Kidney glomerular epithelial cell (primary cell): ENCODE measurements at regions not wholly inside any gene's neighbourhood (a gene's known extent, or its start where the extent isn't known, plus 50 kb on each side); places are given as distances from the start of the nearest gene placed in this dataset.
A peak's percentile ranks its signal among the peaks of the same experiment; 100 is the strongest.

ENCODE experiments used
- DNase-seq: peaks from one replicate; lab custom pipeline; 2025; lab: John Stamatoyannopoulos, UW

GRCh38 chr13:31929031-31929770 lies 102.4 kb upstream of the FRY start:
- DNase-seq = no peak

- DNase-seq = no peak
These were observed 101.1 kb upstream of the FRY start for GRCh38 chr13:31930490-31930889.

- no peak for DNase-seq
These were observed 100.6 kb upstream of the FRY start for GRCh38 chr13:31930901-31931522.

GRCh38 chr13:31937436-31937835 lies 94.1 kb upstream of the FRY start:
- no peak for DNase-seq

- DNase-seq = no peak
These were observed 91.5 kb upstream of the FRY start for GRCh38 chr13:31940076-31940475.

GRCh38 chr13:31943591-31943990 lies 88.0 kb upstream of the FRY start:
- DNase-seq = no peak

- DNase-seq = no peak
These were observed 87.1 kb upstream of the FRY start for GRCh38 chr13:31944262-31945160.

GRCh38 chr13:31945202-31945961 lies 86.2 kb upstream of the FRY start:
- DNase-seq = peak; percentile 92

GRCh38 chr13:31946091-31946770 lies 85.3 kb upstream of the FRY start:
- peak; percentile 47 for DNase-seq

GRCh38 chr13:31947105-31947504 lies 84.5 kb upstream of the FRY start:
- peak; percentile 50 for DNase-seq

GRCh38 chr13:31947506-31947905 lies 84.1 kb upstream of the FRY start:
- DNase-seq = no peak

GRCh38 chr13:31949486-31949885 lies 82.1 kb upstream of the FRY start:
- no peak for DNase-seq

GRCh38 chr13:31950111-31950815 lies 81.3 kb upstream of the FRY start:
- DNase-seq = no peak

GRCh38 chr13:31951215-31951678 lies 80.3 kb upstream of the FRY start:
- no peak for DNase-seq

- no peak for DNase-seq
These were observed 78.8 kb upstream of the FRY start for GRCh38 chr13:31952641-31953380.

GRCh38 chr13:31955101-31955500 lies 76.5 kb upstream of the FRY start:
- DNase-seq = no peak

GRCh38 chr13:31955741-31956140 lies 75.8 kb upstream of the FRY start:
- no peak for DNase-seq

- no peak for DNase-seq
These were observed 74.5 kb upstream of the FRY start for GRCh38 chr13:31956980-31957644.

- no peak for DNase-seq
These were observed 73.8 kb upstream of the FRY start for GRCh38 chr13:31957772-31958171.
